AG04449 (cell line): ENCODE measurements at regions not wholly inside any gene's neighbourhood (a gene's known extent, or its start where the extent isn't known, plus 50 kb on each side); places are given as distances from the start of the nearest gene placed in this dataset.

Experiments
- CTCF ChIA-PET: fragments of 350-600 bp; formaldehyde crosslinking; extraction: SDS; loops from one replicate; lab custom pipeline; 2021; ENCODE audit warnings: antibody characterized with exemption; lab: Yijun Ruan, JAX
- POLR2A ChIA-PET: fragments of 400-600, 350-600 bp; formaldehyde crosslinking; extraction: SDS; loops from one replicate; lab custom pipeline; 2020; ENCODE audit warnings: antibody characterized with exemption, inconsistent platforms; lab: Yijun Ruan, JAX
- DNase-seq: peaks from one replicate; pipeline ENCODE4 v3.0.0-alpha.2; 2010; ENCODE audit warnings: low read depth, low spot score
- H3K4me3 ChIP-seq: 2 replicates; pipeline ENCODE4 v1.5.1; 2011; ENCODE audit warnings: low read depth, mild to moderate bottlenecking, control low read depth, low read length
- CTCF ChIP-seq: IDR thresholded peaks from one replicate; pipeline ENCODE4 v1.5.1; 2011; ENCODE audit warnings: mild to moderate bottlenecking, moderate library complexity, low read length, control low read depth, inconsistent platforms; ENCODE audit not compliant: insufficient read depth; ENCODE audit errors: missing control alignments

DNA sequence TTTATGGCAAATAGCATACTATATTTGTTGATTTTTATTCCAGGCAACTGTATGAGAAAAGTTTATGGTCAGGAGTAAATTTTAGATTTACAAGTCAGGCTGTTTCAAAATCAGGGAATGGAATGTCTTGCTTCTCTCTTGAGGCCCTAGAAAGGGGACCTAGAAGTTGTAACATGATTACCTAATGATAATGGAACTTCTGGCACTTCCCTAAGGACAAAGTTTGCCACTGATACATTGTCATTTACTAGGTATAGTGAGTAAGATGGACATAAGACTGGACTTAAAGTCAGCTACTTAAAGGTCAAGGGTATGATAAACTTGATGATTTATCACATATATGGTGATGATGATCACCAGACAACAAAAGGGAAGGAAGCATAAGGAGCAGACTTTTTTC lies 103.3 kb upstream of the VRK2 start:
- peak; percentile 14 for DNase-seq
- ChIA-PET CTCF (no interaction called here), POLR2A (no interaction called here)
- no peak overlapping the region for H3K4me3 ChIP-seq
- no peak for TF ChIP-seq CTCF

- H3K4me3 ChIP-seq: no peak overlapping the region
- TF ChIP-seq CTCF: no peak
- DNase-seq: no peak
- ChIA-PET CTCF (no interaction called here), POLR2A (no interaction called here)
These were observed 99.2 kb upstream of the VRK2 start for GRCh38 chr2:57947398-57947797.

GRCh38 chr2:57954020-57954419 lies 92.6 kb upstream of the VRK2 start:
- no peak for TF ChIP-seq CTCF
- ChIA-PET POLR2A (no interaction called here), CTCF (no interaction called here)
- H3K4me3 ChIP-seq: no peak overlapping the region
- no peak for DNase-seq

GRCh38 chr2:57957238-57957637 lies 89.4 kb upstream of the VRK2 start:
- no peak for TF ChIP-seq CTCF
- H3K4me3 ChIP-seq: no peak overlapping the region
- ChIA-PET CTCF (no interaction called here), POLR2A (no interaction called here)
- DNase-seq: no peak

- ChIA-PET CTCF (no interaction called here), POLR2A (no interaction called here)
- H3K4me3 ChIP-seq: no peak overlapping the region
- DNase-seq: no peak
- no peak for TF ChIP-seq CTCF
These were observed 87.2 kb upstream of the VRK2 start for GRCh38 chr2:57959390-57959789.

DNA sequence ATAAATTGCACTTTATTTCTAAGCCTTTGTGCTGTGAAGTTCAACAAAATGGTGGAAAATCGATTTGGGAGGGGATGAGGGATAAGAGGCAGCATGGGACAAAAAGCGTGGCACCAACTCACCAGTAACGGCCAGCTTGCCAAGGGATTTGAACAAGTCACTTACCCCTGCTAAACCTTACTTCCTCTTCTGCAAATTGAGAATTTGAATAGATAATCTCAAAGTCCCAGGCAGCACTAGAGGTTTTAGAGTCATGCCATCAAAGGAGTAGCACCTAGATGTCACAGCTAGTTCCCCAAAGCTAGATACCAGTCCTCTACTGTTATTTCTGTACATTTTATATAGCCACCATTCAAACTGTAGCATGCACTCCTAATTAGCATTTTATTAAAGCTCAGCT lies 83.7 kb upstream of the VRK2 start:
- TF ChIP-seq CTCF: no peak
- ChIA-PET POLR2A (no interaction called here), CTCF (no interaction called here)
- no peak overlapping the region for H3K4me3 ChIP-seq
- DNase-seq: no peak
